ENCODE measurements at regions not wholly inside any gene's neighbourhood (a gene's known extent, or its start where the extent isn't known, plus 50 kb on each side); places are given as distances from the start of the nearest gene placed in this dataset.

DNA sequence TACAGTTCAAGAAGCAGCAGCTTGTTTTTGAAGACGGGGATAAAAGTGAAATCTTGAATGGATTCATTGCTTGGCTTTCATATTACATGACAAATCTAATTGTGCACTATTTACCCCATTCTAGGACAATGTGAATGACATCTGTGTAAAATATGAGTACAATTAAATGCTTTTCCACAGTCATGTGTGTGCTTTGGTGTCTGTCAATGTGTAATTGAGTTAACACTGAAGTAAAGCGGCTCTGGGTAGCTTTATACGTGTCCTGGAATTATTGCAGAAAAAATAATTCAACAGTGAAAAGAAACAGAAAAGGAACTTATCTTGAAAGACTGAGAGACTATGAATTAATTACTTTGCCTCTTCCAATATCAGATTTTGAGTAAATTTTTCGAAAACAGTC, 233.5 kb upstream of the HS3ST5 start:
- no peak overlapping the region for H2AFZ ChIP-seq (ENCODE audit: control insufficient read depth, low read depth, low read length)
- intact Hi-C loops (cut with micrococcal nuclease; ENCODE audit: unreplicated experiment), result no loop called here

More for the DNA sequence above, 233.5 kb upstream of the HS3ST5 start:
- no peaks in the 10 kb centered on the region for H3K27me3 ChIP-seq (replicated peaks in 1 of 2; ENCODE audit: control insufficient read depth in 2 of 2, insufficient read depth in 2 of 2, low read length in 1 of 2)
- ATAC-seq (no peak), FAIRE-seq (no peak), DNase-seq (ENCODE audit: low read depth, low spot score) (no peak)
- no peak overlapping the region for H3K4me3 ChIP-seq
- ChIA-PET SMC1A (ENCODE audit: uncharacterized antibody, unreplicated experiment) (interaction anchor here (0.6 to 1.0 kb wide), 2 partner anchors 11 to 463 kb away, joined by 3 to 4 read pairs; no protein-coding TSS in a partner anchor), CTCF (no interaction called here), RAD21 (ENCODE audit: unreplicated experiment) (no interaction called here), POLR2A (interaction anchor here (0.5 kb wide), 1 partner anchor 594 kb away, joined by 3 read pairs; no protein-coding TSS in a partner anchor)
- H3K9ac ChIP-seq (ENCODE audit: control insufficient read depth, insufficient read depth, low read length), result no peak overlapping the region
- H3K27ac ChIP-seq (ENCODE audit: control insufficient read depth, insufficient read depth), result no peak overlapping the region
- in situ Hi-C loops (cut with MboI), result no loop called here
- no peak overlapping the region for H3K4me2 ChIP-seq (ENCODE audit: control insufficient read depth, insufficient read depth)
- H3K79me2 ChIP-seq (ENCODE audit: control insufficient read depth, insufficient read depth, low read length), result no peaks in the 10 kb centered on the region
- H4K20me1 ChIP-seq (ENCODE audit: control insufficient read depth, insufficient read depth), result no peaks in the 10 kb centered on the region
- no peaks in the 10 kb centered on the region for H3K4me1 ChIP-seq (ENCODE audit: control insufficient read depth, insufficient read depth, low read length)
- WGBS (ENCODE audit: insufficient coverage, insufficient replicate concordance, low lambda C conversion rate, missing lambda C conversion rate), result 30% methylated on average over 4 of the region's 4 CpGs
- no peaks in the 10 kb centered on the region for H3K36me3 ChIP-seq (ENCODE audit: control insufficient read depth in 2 of 2, insufficient read depth in 2 of 2, low read length in 1 of 2)
- no peaks in the 10 kb centered on the region for H3K9me3 ChIP-seq (replicated peaks; ENCODE audit: control insufficient read depth, insufficient read depth, low read length)
- BruUV-seq (replicated peaks), result no TSS peak
- no peak for TF ChIP-seq PML (IDR thresholded peaks at IDR 0.05; ENCODE audit: low read length)
- TF ChIP-seq NBN (IDR thresholded peaks at IDR 0.05), result no peak
- no peak for TF ChIP-seq SREBF1 (IDR thresholded peaks at IDR 0.05; ENCODE audit: low read length)
- TF ChIP-seq FOXM1 (IDR thresholded peaks at IDR 0.05; ENCODE audit: low read depth, low read length), result no peak
- TF ChIP-seq ZNF217 (IDR thresholded peaks at IDR 0.05), result no peak
- TF ChIP-seq CREB1 (IDR thresholded peaks at IDR 0.05; ENCODE audit: low read depth), result no peak
- TF ChIP-seq GABPA (IDR thresholded peaks at IDR 0.05; ENCODE audit: low read depth), result no peak
- TF ChIP-seq NFIC (IDR thresholded peaks at IDR 0.05; ENCODE audit: low read depth, low read length), result no peak
- no peak for TF ChIP-seq KAT2A (conservative IDR thresholded peaks at IDR 0.05; ENCODE audit: control insufficient read depth, low read depth, low read length)
- TF ChIP-seq, protein P1, sequence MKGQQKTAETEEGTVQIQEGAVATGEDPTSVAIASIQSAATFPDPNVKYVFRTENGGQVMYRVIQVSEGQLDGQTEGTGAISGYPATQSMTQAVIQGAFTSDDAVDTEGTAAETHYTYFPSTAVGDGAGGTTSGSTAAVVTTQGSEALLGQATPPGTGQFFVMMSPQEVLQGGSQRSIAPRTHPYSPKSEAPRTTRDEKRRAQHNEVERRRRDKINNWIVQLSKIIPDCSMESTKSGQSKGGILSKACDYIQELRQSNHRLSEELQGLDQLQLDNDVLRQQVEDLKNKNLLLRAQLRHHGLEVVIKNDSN (IDR thresholded peaks at IDR 0.05; ENCODE audit: borderline replicate concordance, extremely low read length, insufficient read depth, low read depth, low read length), result no peak
- TF ChIP-seq, protein P2, sequence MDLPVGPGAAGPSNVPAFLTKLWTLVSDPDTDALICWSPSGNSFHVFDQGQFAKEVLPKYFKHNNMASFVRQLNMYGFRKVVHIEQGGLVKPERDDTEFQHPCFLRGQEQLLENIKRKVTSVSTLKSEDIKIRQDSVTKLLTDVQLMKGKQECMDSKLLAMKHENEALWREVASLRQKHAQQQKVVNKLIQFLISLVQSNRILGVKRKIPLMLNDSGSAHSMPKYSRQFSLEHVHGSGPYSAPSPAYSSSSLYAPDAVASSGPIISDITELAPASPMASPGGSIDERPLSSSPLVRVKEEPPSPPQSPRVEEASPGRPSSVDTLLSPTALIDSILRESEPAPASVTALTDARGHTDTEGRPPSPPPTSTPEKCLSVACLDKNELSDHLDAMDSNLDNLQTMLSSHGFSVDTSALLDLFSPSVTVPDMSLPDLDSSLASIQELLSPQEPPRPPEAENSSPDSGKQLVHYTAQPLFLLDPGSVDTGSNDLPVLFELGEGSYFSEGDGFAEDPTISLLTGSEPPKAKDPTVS (IDR thresholded peaks at IDR 0.05; ENCODE audit: low read depth, low read length), result no peak
- no peak for TF ChIP-seq BCLAF1 (IDR thresholded peaks at IDR 0.05)
